K562 (cell line): ENCODE measurements at regions not wholly inside any gene's neighbourhood (a gene's known extent, or its start where the extent isn't known, plus 50 kb on each side); places are given as distances from the start of the nearest gene placed in this dataset.

Source experiments
- SIX5 ChIP-seq, 2 experiments: IDR thresholded peaks; 2 replicates each; pipeline ENCODE4 v1.6.1; 2011; ENCODE audit warnings: low read length in 2 of 2, borderline replicate concordance in 1 of 2, low read depth in 1 of 2, mild to moderate bottlenecking in 1 of 2, moderate library complexity in 1 of 2; ENCODE audit not compliant: insufficient read depth in 1 of 2
- ZNF23 ChIP-seq: fragments of 250-450 bp; sonication (Bioruptor Pico); IDR thresholded peaks from 2 replicates; pipeline ENCODE4 v1.4.0; 2020; ENCODE audit warnings: mild to moderate bottlenecking
- TF ChIP-seq, protein P1 (sequence below), 3 experiments: IDR thresholded peaks in 2 of 3; conservative IDR thresholded peaks in 1 of 3; 2 replicates each; pipeline ENCODE4 v1.5.1; 2011 to 2012; ENCODE audit warnings: low read length in 3 of 3, mild to moderate bottlenecking in 3 of 3, control low read depth in 2 of 3, improper control_type of control experiment in 1 of 3, inconsistent platforms in 1 of 3, low read depth in 1 of 3, mixed read lengths in 1 of 3, moderate library complexity in 1 of 3; ENCODE audit not compliant: insufficient read depth in 2 of 3

DNA sequence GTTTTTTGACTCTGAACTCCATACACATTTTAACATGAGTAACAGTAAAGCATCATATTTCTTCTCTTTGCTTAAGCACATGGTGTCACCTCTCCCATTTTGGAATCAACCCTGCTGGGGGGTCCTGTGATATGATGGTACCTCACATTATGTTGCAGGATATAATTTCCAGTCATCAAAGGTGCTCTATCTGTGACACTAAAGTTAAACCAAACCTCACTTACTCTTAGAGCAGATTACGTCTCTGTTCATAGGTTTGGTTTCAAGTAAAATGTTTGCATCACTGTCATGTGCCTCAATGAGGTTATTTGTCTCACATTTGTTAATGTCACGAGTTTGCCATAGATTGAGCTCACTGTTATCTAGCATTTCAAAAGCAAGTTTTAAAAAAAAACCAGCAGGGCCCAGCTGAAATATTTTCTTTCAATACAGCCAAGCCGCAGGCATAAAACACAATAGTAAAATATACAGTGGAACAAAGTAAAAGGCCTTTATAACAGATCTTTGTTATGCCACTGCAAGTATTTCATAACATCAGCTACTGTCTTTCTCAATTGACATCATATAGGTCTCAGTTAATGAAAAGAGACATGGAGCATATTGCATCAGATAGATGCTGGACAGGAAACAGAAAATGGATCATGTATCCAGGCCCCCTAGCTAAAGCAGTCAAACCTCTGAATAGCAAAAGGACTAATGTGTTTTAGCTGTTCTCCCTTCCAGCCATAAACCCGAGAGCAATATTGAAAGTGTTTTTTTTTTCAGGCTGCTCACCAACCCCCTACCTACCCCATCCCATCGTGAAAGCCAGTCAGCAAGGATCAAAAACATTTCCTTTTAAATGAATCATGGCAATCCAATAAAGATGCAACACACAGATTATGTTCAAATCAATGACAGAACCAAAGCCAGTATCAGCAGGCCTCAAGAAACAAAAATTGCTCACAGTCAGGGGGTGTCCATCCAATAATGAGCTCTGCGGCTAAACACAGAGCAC lies 182.1 kb upstream of the ITGA1 start:
- TF ChIP-seq, protein P1, sequence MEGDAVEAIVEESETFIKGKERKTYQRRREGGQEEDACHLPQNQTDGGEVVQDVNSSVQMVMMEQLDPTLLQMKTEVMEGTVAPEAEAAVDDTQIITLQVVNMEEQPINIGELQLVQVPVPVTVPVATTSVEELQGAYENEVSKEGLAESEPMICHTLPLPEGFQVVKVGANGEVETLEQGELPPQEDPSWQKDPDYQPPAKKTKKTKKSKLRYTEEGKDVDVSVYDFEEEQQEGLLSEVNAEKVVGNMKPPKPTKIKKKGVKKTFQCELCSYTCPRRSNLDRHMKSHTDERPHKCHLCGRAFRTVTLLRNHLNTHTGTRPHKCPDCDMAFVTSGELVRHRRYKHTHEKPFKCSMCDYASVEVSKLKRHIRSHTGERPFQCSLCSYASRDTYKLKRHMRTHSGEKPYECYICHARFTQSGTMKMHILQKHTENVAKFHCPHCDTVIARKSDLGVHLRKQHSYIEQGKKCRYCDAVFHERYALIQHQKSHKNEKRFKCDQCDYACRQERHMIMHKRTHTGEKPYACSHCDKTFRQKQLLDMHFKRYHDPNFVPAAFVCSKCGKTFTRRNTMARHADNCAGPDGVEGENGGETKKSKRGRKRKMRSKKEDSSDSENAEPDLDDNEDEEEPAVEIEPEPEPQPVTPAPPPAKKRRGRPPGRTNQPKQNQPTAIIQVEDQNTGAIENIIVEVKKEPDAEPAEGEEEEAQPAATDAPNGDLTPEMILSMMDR (IDR thresholded peaks at IDR 0.05 in 2 of 3, conservative IDR thresholded peaks at IDR 0.05 in 1 of 3; ENCODE audit: insufficient read depth in 2 of 3, low read depth in 1 of 3, low read length in 3 of 3), result no peak
- TF ChIP-seq SIX5 (IDR thresholded peaks at IDR 0.05; ENCODE audit: borderline replicate concordance in 1 of 2, insufficient read depth in 1 of 2, low read depth in 1 of 2, low read length in 2 of 2), result no peak
- no peak for TF ChIP-seq ZNF23 (CRISPR knock-in tag)
